Vagina (tissue), 2 donors: ENCODE measurements at regions not wholly inside any gene's neighbourhood (a gene's known extent, or its start where the extent isn't known, plus 50 kb on each side); places are given as distances from the start of the nearest gene placed in this dataset.

ENCODE experiments used
- DNase-seq, 2 donors: peaks; one replicate each; pipeline ENCODE4 v3.0.0-alpha.2; 2017; ENCODE audit errors: extremely low spot score in 2 of 2
- H3K27ac ChIP-seq: fragments of 200-600 bp; sonication (generic); one replicate; pipeline ENCODE4 v1.5.1; 2019
- H3K27me3 ChIP-seq: fragments of 200-600 bp; sonication (generic); one replicate; pipeline ENCODE4 v1.5.1; 2019
- H3K36me3 ChIP-seq, 2 donors: fragments of 200-600 bp; sonication (generic); one replicate each; pipeline ENCODE4 v1.5.1; 2017 to 2019
- H3K4me1 ChIP-seq: fragments of 200-600 bp; sonication (generic); one replicate; pipeline ENCODE4 v1.5.1; 2019
- H3K4me3 ChIP-seq, 2 donors: fragments of 200-600 bp; sonication (generic); 1 replicate in 1 of 2; 2 replicates in 1 of 2; pipeline ENCODE4 v1.5.1; 2016 to 2019
- H3K9me3 ChIP-seq: fragments of 200-600 bp; sonication (generic); one replicate; pipeline ENCODE4 v1.5.1; 2019
- CTCF ChIP-seq, 3 experiments: fragments of 450-650 bp in 2 of 3; fragments of 200-600 bp in 1 of 3; sonication (generic) in 1 of 3; IDR thresholded peaks; one replicate each; pipeline ENCODE4 v1.5.1; 2017 to 2019; ENCODE audit warnings: antibody characterized with exemption in 3 of 3, mild to moderate bottlenecking in 2 of 3, moderate library complexity in 2 of 3
- POLR2A ChIP-seq, 2 donors: fragments of 450-650 bp; IDR thresholded peaks; one replicate each; pipeline ENCODE4 v1.6.1; 2017; ENCODE audit warnings: antibody characterized with exemption in 2 of 2, mild to moderate bottlenecking in 2 of 2, moderate library complexity in 2 of 2
- POLR2AphosphoS5 ChIP-seq, 2 donors: sonication (generic); formaldehyde crosslinking; IDR thresholded peaks; one replicate each; pipeline ENCODE4 v1.9.0; 2017; ENCODE audit warnings: antibody characterized with exemption in 2 of 2, mild to moderate bottlenecking in 2 of 2, low read depth in 1 of 2; ENCODE audit not compliant: insufficient read depth in 1 of 2
- intact Hi-C: fragments of 100-400 bp; cut with DNase I; formaldehyde crosslinking; loops from one replicate; pipeline ENCODE4 v1.15.1; 2023

- no peak for DNase-seq
- H3K27ac ChIP-seq, result no peak overlapping the region
- TF ChIP-seq CTCF (IDR thresholded peaks at IDR 0.05) (no peak), POLR2A (IDR thresholded peaks at IDR 0.05) (no peak), POLR2AphosphoS5 (IDR thresholded peaks at IDR 0.05; ENCODE audit: insufficient read depth in 1 of 2, low read depth in 1 of 2) (no peak)
- no peaks in the 10 kb centered on the region for H3K27me3 ChIP-seq
- no peaks in the 10 kb centered on the region for H3K36me3 ChIP-seq
- no peak overlapping the region for H3K4me3 ChIP-seq
- intact Hi-C loops, result no loop called here
- no peaks in the 10 kb centered on the region for H3K9me3 ChIP-seq
- no peaks in the 10 kb centered on the region for H3K4me1 ChIP-seq
These were observed 84.5 kb upstream of the ESRRG start for GRCh38 chr1:216807696-216808095.

GRCh38 chr1:216805953-216806352 is 82.7 kb upstream of the ESRRG start:
- no peak for DNase-seq
- H3K27ac ChIP-seq, result no peak overlapping the region
- H3K4me3 ChIP-seq, result no peak overlapping the region
- no peaks in the 10 kb centered on the region for H3K9me3 ChIP-seq
- H3K27me3 ChIP-seq, result no peaks in the 10 kb centered on the region
- intact Hi-C loops, result no loop called here
- no peaks in the 10 kb centered on the region for H3K36me3 ChIP-seq
- H3K4me1 ChIP-seq, result no peaks in the 10 kb centered on the region
- no peak for TF ChIP-seq POLR2AphosphoS5 (IDR thresholded peaks at IDR 0.05; ENCODE audit: insufficient read depth in 1 of 2, low read depth in 1 of 2)
- no peak for TF ChIP-seq CTCF (IDR thresholded peaks at IDR 0.05)

- TF ChIP-seq CTCF (IDR thresholded peaks at IDR 0.05), result no peak
- no peak for TF ChIP-seq POLR2A (IDR thresholded peaks at IDR 0.05)
- no peak for TF ChIP-seq POLR2AphosphoS5 (IDR thresholded peaks at IDR 0.05; ENCODE audit: insufficient read depth in 1 of 2, low read depth in 1 of 2)
- H3K27ac ChIP-seq, result no peak overlapping the region
- intact Hi-C loops, result no loop called here
- H3K9me3 ChIP-seq, result no peaks in the 10 kb centered on the region
- no peaks in the 10 kb centered on the region for H3K36me3 ChIP-seq
- no peaks in the 10 kb centered on the region for H3K27me3 ChIP-seq
- DNase-seq, result no peak
- no peak overlapping the region for H3K4me3 ChIP-seq
- H3K4me1 ChIP-seq, result no peaks in the 10 kb centered on the region
These were observed 82.0 kb upstream of the ESRRG start for GRCh38 chr1:216805233-216805632.

- no peak overlapping the region for H3K4me3 ChIP-seq
- H3K36me3 ChIP-seq, result no peaks in the 10 kb centered on the region
- no peak for TF ChIP-seq POLR2A (IDR thresholded peaks at IDR 0.05)
- no peak for TF ChIP-seq CTCF (IDR thresholded peaks at IDR 0.05)
- no peak for TF ChIP-seq POLR2AphosphoS5 (IDR thresholded peaks at IDR 0.05; ENCODE audit: insufficient read depth in 1 of 2, low read depth in 1 of 2)
- intact Hi-C loops, result no loop called here
- DNase-seq, result no peak
- no peak overlapping the region for H3K27ac ChIP-seq
- no peaks in the 10 kb centered on the region for H3K9me3 ChIP-seq
- no peaks in the 10 kb centered on the region for H3K27me3 ChIP-seq
- H3K4me1 ChIP-seq, result no peaks in the 10 kb centered on the region
These were observed 80.9 kb upstream of the ESRRG start for GRCh38 chr1:216804111-216804510.

- intact Hi-C loops, result no loop called here
- Histone ChIP-seq H3K9me3 (no peaks in the 10 kb centered on the region), H3K4me3 (no peak overlapping the region), H3K4me1 (no peaks in the 10 kb centered on the region), H3K27me3 (no peaks in the 10 kb centered on the region), H3K36me3 (no peaks in the 10 kb centered on the region), H3K27ac (no peak overlapping the region)
- DNase-seq, result no peak
- TF ChIP-seq POLR2AphosphoS5 (IDR thresholded peaks at IDR 0.05; ENCODE audit: insufficient read depth in 1 of 2, low read depth in 1 of 2) (no peak), POLR2A (IDR thresholded peaks at IDR 0.05) (no peak), CTCF (IDR thresholded peaks at IDR 0.05) (no peak)
These were observed 71.4 kb upstream of the ESRRG start for GRCh38 chr1:216794586-216794985.
